CD4-positive, alpha-beta memory T cell (primary cell): ENCODE measurements at regions not wholly inside any gene's neighbourhood (a gene's known extent, or its start where the extent isn't known, plus 50 kb on each side); places are given as distances from the start of the nearest gene placed in this dataset.

Experiments
- CTCF ChIA-PET: fragments of 350-600 bp; sonication (Branson Sonifier 250); formaldehyde crosslinking; loops from one replicate; lab custom pipeline; 2021; ENCODE audit warnings: inconsistent platforms; ENCODE audit not compliant: partially characterized antibody; lab: Charles Lee
- POLR2A ChIA-PET: fragments of 350-600 bp; sonication (Branson Sonifier 250); formaldehyde crosslinking; loops from one replicate; lab custom pipeline; 2021; ENCODE audit not compliant: partially characterized antibody; lab: Charles Lee
- DNase-seq, 5 donors: peaks; one replicate each; pipeline versions ENCODE4 v3.0.0 to v3.0.0-alpha.2; 2020 to 2022; ENCODE audit warnings: mixed read lengths in 1 of 5
- H3K27ac ChIP-seq: one replicate; pipeline ENCODE4 v1.7.0; 2013; ENCODE audit warnings: low read depth, low read length
- H3K27me3 ChIP-seq: 2 replicates; pipeline ENCODE4 v1.7.0; 2013; ENCODE audit warnings: mild to moderate bottlenecking, low read length, moderate library complexity; ENCODE audit not compliant: insufficient read depth
- H3K36me3 ChIP-seq: 2 replicates; pipeline ENCODE4 v1.7.0; 2013; ENCODE audit warnings: mild to moderate bottlenecking, low read length, moderate library complexity; ENCODE audit not compliant: insufficient read depth
- H3K4me1 ChIP-seq: 2 replicates; pipeline ENCODE4 v1.7.0; 2013; ENCODE audit warnings: mild to moderate bottlenecking, low read length, moderate library complexity; ENCODE audit not compliant: insufficient read depth
- H3K4me3 ChIP-seq, 2 donors: one replicate each; pipeline ENCODE4 v1.7.0; 2013; ENCODE audit warnings: low read length in 2 of 2, mild to moderate bottlenecking in 1 of 2
- H3K9me3 ChIP-seq, 2 donors: one replicate each; pipeline ENCODE4 v1.7.0; 2013; ENCODE audit warnings: low read length in 2 of 2, control low read depth in 1 of 2; ENCODE audit not compliant: control insufficient read depth in 1 of 2
- H3K27ac Mint-ChIP-seq, 7 donors: one replicate each; pipeline ENCODE4 v1.8.0; 2020 to 2021; ENCODE audit warnings: mixed read lengths in 7 of 7, mild to moderate bottlenecking in 6 of 7, inconsistent platforms in 3 of 7, moderate library complexity in 3 of 7
- H3K27me3 Mint-ChIP-seq, 2 donors: one replicate each; pipeline ENCODE4 v1.8.0; 2020 to 2021; ENCODE audit warnings: mixed read lengths in 2 of 2
- H3K36me3 Mint-ChIP-seq, 2 donors: one replicate each; pipeline ENCODE4 v1.8.0; 2020 to 2021; ENCODE audit warnings: mixed read lengths in 2 of 2, inconsistent platforms in 1 of 2, mild to moderate bottlenecking in 1 of 2
- H3K4me1 Mint-ChIP-seq, 4 donors: one replicate each; pipeline ENCODE4 v1.8.0; 2020 to 2021; ENCODE audit warnings: mixed read lengths in 4 of 4, mild to moderate bottlenecking in 1 of 4
- H3K4me3 Mint-ChIP-seq, 8 donors: one replicate each; pipeline ENCODE4 v1.8.0; 2020 to 2021; ENCODE audit warnings: mixed read lengths in 8 of 8, mild to moderate bottlenecking in 7 of 8, moderate library complexity in 6 of 8, inconsistent platforms in 3 of 8
- H3K9me3 Mint-ChIP-seq, 8 donors: one replicate each; pipeline ENCODE4 v1.8.0; 2020 to 2021; ENCODE audit warnings: mixed read lengths in 8 of 8, mild to moderate bottlenecking in 5 of 8, inconsistent platforms in 3 of 8, moderate library complexity in 1 of 8
- intact Hi-C: fragments of 100-400 bp; cut with micrococcal nuclease; formaldehyde crosslinking; loops from one replicate; pipeline ENCODE4 v1.15.1; 2023

DNA sequence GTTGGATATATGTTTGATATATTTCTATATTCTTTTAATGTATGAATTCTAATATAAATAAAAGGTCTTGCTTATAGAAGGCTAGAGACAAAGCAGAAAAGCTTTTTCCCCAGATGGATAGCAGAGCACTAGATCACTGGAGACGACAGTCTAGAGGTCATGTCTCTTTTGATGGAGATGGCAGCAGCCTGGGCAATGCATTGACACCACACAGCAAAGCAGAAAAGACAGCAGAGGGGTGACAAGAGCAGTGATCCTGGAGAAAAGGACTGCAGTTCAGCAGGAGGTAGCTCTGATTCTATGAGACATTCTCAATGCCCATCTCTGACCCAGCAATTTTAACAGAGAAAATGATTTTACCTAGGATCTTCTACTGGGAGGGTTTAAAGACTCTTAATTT is 210.6 kb downstream of the DTHD1 start:
- Histone ChIP-seq H3K9me3 (no peaks in the 10 kb centered on the region), H3K4me3 (no peak overlapping the region), H3K4me1 (no peaks in the 10 kb centered on the region), H3K36me3 (no peaks in the 10 kb centered on the region), H3K27ac (no peak overlapping the region), H3K27me3 (no peaks in the 10 kb centered on the region)
- Mint-ChIP-seq H3K27me3 (peaks cover 0 to 1% of the 10 kb centered on the region in 2 donors), H3K4me1 (no peaks in the 10 kb centered on the region), H3K4me3 (no peak overlapping the region), H3K9me3 (no peaks in the 10 kb centered on the region), H3K36me3 (no peaks in the 10 kb centered on the region), H3K27ac (no peak overlapping the region)
- ChIA-PET CTCF (no interaction called here), POLR2A (no interaction called here)
- intact Hi-C loops = no loop called here
- DNase-seq = no peak

GRCh38 chr4:36492590-36492989 is 211.2 kb downstream of the DTHD1 start:
- DNase-seq = no peak
- H3K4me3 Mint-ChIP-seq = no peak overlapping the region
- Histone ChIP-seq H3K36me3 (no peaks in the 10 kb centered on the region), H3K9me3 (no peaks in the 10 kb centered on the region), H3K27ac (no peak overlapping the region), H3K4me1 (no peaks in the 10 kb centered on the region), H3K27me3 (no peaks in the 10 kb centered on the region), H3K4me3 (no peak overlapping the region)
- CTCF ChIA-PET = no interaction called here
- POLR2A ChIA-PET = no interaction called here
- H3K27me3 Mint-ChIP-seq = peaks cover 0 to 1% of the 10 kb centered on the region in 2 donors
- H3K36me3 Mint-ChIP-seq = no peaks in the 10 kb centered on the region
- H3K4me1 Mint-ChIP-seq = no peaks in the 10 kb centered on the region
- no peak overlapping the region for H3K27ac Mint-ChIP-seq
- H3K9me3 Mint-ChIP-seq = no peaks in the 10 kb centered on the region
- intact Hi-C loops = no loop called here

DNA sequence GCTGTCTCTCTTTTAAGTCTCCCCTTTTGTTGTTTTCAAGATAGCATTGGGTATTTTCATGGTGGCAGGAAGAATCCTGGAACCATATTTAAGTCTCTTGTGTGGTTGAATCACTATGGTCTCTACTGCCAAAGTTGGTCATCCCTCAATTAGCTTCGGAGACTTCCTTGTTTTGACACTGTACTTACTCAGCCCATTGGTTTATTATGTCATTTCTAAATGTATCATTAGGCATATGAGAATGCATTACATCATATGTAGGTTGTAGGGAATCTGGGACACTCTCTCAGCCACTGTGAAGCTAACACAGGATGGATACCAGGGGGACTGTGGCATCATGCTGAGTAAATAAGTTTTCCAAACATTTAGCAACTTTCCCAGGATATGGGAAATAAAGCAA is 211.8 kb downstream of the DTHD1 start:
- peaks cover 0 to 1% of the 10 kb centered on the region in 2 donors for H3K27me3 Mint-ChIP-seq
- Histone ChIP-seq H3K4me1 (no peaks in the 10 kb centered on the region), H3K9me3 (no peaks in the 10 kb centered on the region), H3K4me3 (no peak overlapping the region), H3K36me3 (no peaks in the 10 kb centered on the region), H3K27ac (no peak overlapping the region), H3K27me3 (no peaks in the 10 kb centered on the region)
- H3K4me1 Mint-ChIP-seq = no peaks in the 10 kb centered on the region
- H3K36me3 Mint-ChIP-seq = no peaks in the 10 kb centered on the region
- no peak overlapping the region for H3K27ac Mint-ChIP-seq
- ChIA-PET CTCF (no interaction called here), POLR2A (no interaction called here)
- intact Hi-C loops = no loop called here
- no peak for DNase-seq
- H3K4me3 Mint-ChIP-seq = no peak overlapping the region
- no peaks in the 10 kb centered on the region for H3K9me3 Mint-ChIP-seq

- ChIA-PET POLR2A (no interaction called here), CTCF (no interaction called here)
- no peaks in the 10 kb centered on the region for H3K9me3 Mint-ChIP-seq
- peaks cover 0 to 1% of the 10 kb centered on the region in 2 donors for H3K27me3 Mint-ChIP-seq
- no peaks in the 10 kb centered on the region for H3K36me3 Mint-ChIP-seq
- no peak overlapping the region for H3K4me3 Mint-ChIP-seq
- DNase-seq = no peak
- no peak overlapping the region for H3K27ac Mint-ChIP-seq
- Histone ChIP-seq H3K27ac (no peak overlapping the region), H3K27me3 (no peaks in the 10 kb centered on the region), H3K36me3 (no peaks in the 10 kb centered on the region), H3K4me1 (no peaks in the 10 kb centered on the region), H3K9me3 (no peaks in the 10 kb centered on the region), H3K4me3 (no peak overlapping the region)
- intact Hi-C loops = no loop called here
- no peaks in the 10 kb centered on the region for H3K4me1 Mint-ChIP-seq
Observed at GRCh38 chr4:36494016-36494415, 212.6 kb downstream of the DTHD1 start.

- H3K4me1 Mint-ChIP-seq = no peaks in the 10 kb centered on the region
- no peaks in the 10 kb centered on the region for H3K9me3 Mint-ChIP-seq
- Histone ChIP-seq H3K27me3 (no peaks in the 10 kb centered on the region), H3K4me1 (no peaks in the 10 kb centered on the region), H3K9me3 (no peaks in the 10 kb centered on the region), H3K36me3 (no peaks in the 10 kb centered on the region), H3K4me3 (no peak overlapping the region), H3K27ac (no peak overlapping the region)
- H3K4me3 Mint-ChIP-seq = no peak overlapping the region
- intact Hi-C loops = no loop called here
- no peaks in the 10 kb centered on the region for H3K36me3 Mint-ChIP-seq
- no peak for DNase-seq
- ChIA-PET POLR2A (no interaction called here), CTCF (no interaction called here)
- H3K27me3 Mint-ChIP-seq = peaks cover 0 to 1% of the 10 kb centered on the region in 2 donors
- H3K27ac Mint-ChIP-seq = no peak overlapping the region
Observed at GRCh38 chr4:36494747-36495146, 213.3 kb downstream of the DTHD1 start.

DNA sequence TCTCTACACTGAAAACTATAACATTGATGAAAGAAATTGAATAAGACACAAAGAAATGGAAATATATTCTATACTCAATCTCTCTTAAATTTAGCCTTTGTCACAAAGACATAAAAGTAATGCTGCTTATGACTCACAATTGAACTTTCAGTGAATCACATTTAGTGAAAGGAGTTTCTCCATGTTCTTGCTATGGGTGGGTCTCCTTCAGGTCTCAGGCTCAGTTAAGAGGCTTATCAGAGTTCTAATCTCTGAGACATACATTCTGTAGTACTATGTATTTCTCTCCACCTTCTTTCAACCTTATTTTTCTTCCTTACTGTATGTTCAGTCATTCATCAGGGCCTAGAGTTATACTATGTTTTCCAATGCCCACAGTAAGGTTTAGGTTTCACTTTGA is 220.9 kb downstream of the DTHD1 start:
- intact Hi-C loops = no loop called here
- Histone ChIP-seq H3K27ac (no peak overlapping the region), H3K36me3 (no peaks in the 10 kb centered on the region), H3K4me3 (no peak overlapping the region), H3K4me1 (no peaks in the 10 kb centered on the region), H3K27me3 (no peaks in the 10 kb centered on the region), H3K9me3 (no peaks in the 10 kb centered on the region)
- ChIA-PET POLR2A (no interaction called here), CTCF (no interaction called here)
- H3K4me3 Mint-ChIP-seq = no peak overlapping the region
- no peaks in the 10 kb centered on the region for H3K36me3 Mint-ChIP-seq
- no peak for DNase-seq
- peaks cover 1 to 7% of the 10 kb centered on the region in 2 donors for H3K27me3 Mint-ChIP-seq
- no peaks in the 10 kb centered on the region for H3K4me1 Mint-ChIP-seq
- H3K9me3 Mint-ChIP-seq = peaks cover 0 to 4% (median 0%) of the 10 kb centered on the region in 8 donors
- no peak overlapping the region for H3K27ac Mint-ChIP-seq

DNA sequence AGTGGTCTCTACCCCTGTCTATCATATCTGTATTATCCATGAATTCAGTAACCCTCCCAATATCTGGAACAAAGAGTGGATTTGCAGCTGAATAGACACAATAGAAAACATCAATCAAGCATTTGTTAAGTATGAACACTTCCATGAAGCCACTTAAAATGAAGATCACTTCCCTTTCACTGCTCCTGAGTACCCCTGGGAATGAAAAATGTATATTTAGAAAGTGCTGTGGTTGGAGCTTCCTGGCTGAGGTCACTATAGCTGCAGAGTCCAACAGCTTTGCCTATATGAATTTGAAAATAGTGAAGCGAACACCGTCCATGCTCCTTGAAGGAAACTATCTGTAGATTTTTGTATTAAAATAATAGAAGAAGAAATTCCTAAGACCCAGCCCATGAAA is 227.0 kb downstream of the DTHD1 start:
- Histone ChIP-seq H3K4me3 (no peak overlapping the region), H3K27me3 (no peaks in the 10 kb centered on the region), H3K27ac (no peak overlapping the region), H3K9me3 (no peaks in the 10 kb centered on the region), H3K4me1 (no peaks in the 10 kb centered on the region), H3K36me3 (no peaks in the 10 kb centered on the region)
- CTCF ChIA-PET = no interaction called here
- Mint-ChIP-seq H3K4me1 (no peaks in the 10 kb centered on the region), H3K27ac (no peak overlapping the region), H3K9me3 (peaks cover 0 to 3% (median under 1%) of the 10 kb centered on the region in 8 donors), H3K36me3 (no peaks in the 10 kb centered on the region), H3K4me3 (no peak overlapping the region), H3K27me3 (peaks cover 0 to 3% of the 10 kb centered on the region in 2 donors)
- DNase-seq = no peak
- intact Hi-C loops = no loop called here
- POLR2A ChIA-PET = no interaction called here

DNA sequence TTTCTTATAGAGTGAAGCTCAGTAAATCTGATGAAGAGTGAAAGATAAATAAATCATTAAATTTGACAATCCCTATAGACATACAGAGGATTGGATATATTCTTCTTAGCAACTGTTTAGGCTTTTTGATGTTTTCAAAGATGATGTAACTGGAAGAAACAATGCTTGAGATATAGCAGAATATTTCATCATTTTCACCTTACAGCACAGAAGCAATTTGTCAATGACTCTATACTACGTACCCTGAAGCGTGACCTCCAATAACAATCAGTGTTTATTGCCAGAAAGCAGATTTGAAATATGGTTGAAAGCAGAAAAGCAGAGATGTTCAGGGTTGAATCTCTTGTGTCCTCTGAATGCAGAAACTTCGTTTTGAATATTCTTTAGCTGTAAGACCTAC is 228.4 kb downstream of the DTHD1 start:
- no peak overlapping the region for H3K27ac ChIP-seq
- H3K4me3 Mint-ChIP-seq = no peak overlapping the region
- DNase-seq = no peak
- ChIA-PET POLR2A (no interaction called here), CTCF (no interaction called here)
- H3K36me3 Mint-ChIP-seq = no peaks in the 10 kb centered on the region
- H3K27me3 Mint-ChIP-seq = peaks cover 0 to 3% of the 10 kb centered on the region in 2 donors
- H3K4me1 Mint-ChIP-seq = no peaks in the 10 kb centered on the region
- intact Hi-C loops = no loop called here
- H3K4me1 ChIP-seq = no peaks in the 10 kb centered on the region
- no peaks in the 10 kb centered on the region for H3K36me3 ChIP-seq
- H3K27me3 ChIP-seq = no peaks in the 10 kb centered on the region
- H3K9me3 Mint-ChIP-seq = peaks cover 0 to 3% (median under 1%) of the 10 kb centered on the region in 8 donors
- no peak overlapping the region for H3K4me3 ChIP-seq
- no peaks in the 10 kb centered on the region for H3K9me3 ChIP-seq
- H3K27ac Mint-ChIP-seq = no peak overlapping the region
